ENCODE measurements at regions not wholly inside any gene's neighbourhood (a gene's known extent, or its start where the extent isn't known, plus 50 kb on each side); places are given as distances from the start of the nearest gene placed in this dataset.

GRCh38 chr11:29263971-29264682 lies 752.7 kb downstream of the KCNA4 start:
- no peak for TF ChIP-seq POLR2A (IDR thresholded peaks at IDR 0.05; ENCODE audit: borderline replicate concordance, extremely low read depth, insufficient read depth, insufficient read length)
- TF ChIP-seq JUND (IDR thresholded peaks at IDR 0.05) = no peak
- no peak for TF ChIP-seq CTCF (IDR thresholded peaks at IDR 0.05 in 2 of 3, conservative IDR thresholded peaks at IDR 0.05 in 1 of 3; ENCODE audit: borderline replicate concordance in 1 of 3, insufficient read depth in 1 of 3, low read depth in 2 of 3, low read length in 2 of 3)
- TF ChIP-seq EZH2 (IDR thresholded peaks at IDR 0.05) = no peak
- no peak for TF ChIP-seq ZNF274 (IDR thresholded peaks at IDR 0.05; ENCODE audit: low read depth, low read length)
